ENCODE measurements at regions not wholly inside any gene's neighbourhood (a gene's known extent, or its start where the extent isn't known, plus 50 kb on each side); places are given as distances from the start of the nearest gene placed in this dataset.

- H2AFZ ChIP-seq (ENCODE audit: low read depth, low read length), result no peak overlapping the region
- H3K4me3 ChIP-seq (ENCODE audit: insufficient read depth, low read depth, low read length), result no peak overlapping the region
- no peak overlapping the region for H3K4me3 Mint-ChIP-seq (ENCODE audit: unreplicated experiment)
- H3K4me1 Mint-ChIP-seq (ENCODE audit: low read depth, unreplicated experiment), result peaks cover 11% of the 10 kb centered on the region
- FAIRE-seq (no peak), DNase-seq (ENCODE audit: low read depth) (no peak)
- no peak overlapping the region for H3K27ac ChIP-seq (ENCODE audit: low read depth, low read length)
- no peak overlapping the region for H3K27ac Mint-ChIP-seq (ENCODE audit: unreplicated experiment)
- no peak for TF ChIP-seq CTCF (IDR thresholded peaks at IDR 0.05; ENCODE audit: insufficient read depth, low read depth, low read length)
- TF ChIP-seq EZH2 (IDR thresholded peaks at IDR 0.05; ENCODE audit: insufficient read depth, low read length), result no peak
- no peaks in the 10 kb centered on the region for H3K9me3 Mint-ChIP-seq (ENCODE audit: unreplicated experiment)
- H3K79me2 ChIP-seq (ENCODE audit: insufficient read depth, low read length), result no peaks in the 10 kb centered on the region
- no peaks in the 10 kb centered on the region for H4K20me1 ChIP-seq (ENCODE audit: insufficient read depth, low read length)
- peaks cover 5% of the 10 kb centered on the region for H3K9me3 ChIP-seq (ENCODE audit: insufficient read depth, low read depth, low read length)
- H3K36me3 Mint-ChIP-seq (ENCODE audit: low read depth, unreplicated experiment), result no peaks in the 10 kb centered on the region
- H3K27me3 Mint-ChIP-seq (ENCODE audit: low read depth, unreplicated experiment), result no peaks in the 10 kb centered on the region
- no peaks in the 10 kb centered on the region for H3K27me3 ChIP-seq (ENCODE audit: insufficient read depth, low read length)
- H3K9ac ChIP-seq (ENCODE audit: low read length), result no peak overlapping the region
- no peak overlapping the region for H3K4me2 ChIP-seq (ENCODE audit: low read length)
- no peaks in the 10 kb centered on the region for H3K36me3 ChIP-seq (ENCODE audit: insufficient read depth, low read length)
- no peaks in the 10 kb centered on the region for H3K4me1 ChIP-seq (ENCODE audit: insufficient read depth, low read length)
Measured at GRCh38 chr13:22455036-22455435, 725.7 kb upstream of the SGCG start.

- no peak overlapping the region for H2AFZ ChIP-seq (ENCODE audit: low read depth, low read length)
- no peak overlapping the region for H3K4me2 ChIP-seq (ENCODE audit: low read length)
- no peaks in the 10 kb centered on the region for H3K36me3 Mint-ChIP-seq (ENCODE audit: low read depth, unreplicated experiment)
- no peak for FAIRE-seq
- no peak overlapping the region for H3K27ac Mint-ChIP-seq (ENCODE audit: unreplicated experiment)
- DNase-seq (ENCODE audit: low read depth), result no peak
- no peak overlapping the region for H3K9ac ChIP-seq (ENCODE audit: low read length)
- H3K27me3 ChIP-seq (ENCODE audit: insufficient read depth, low read length), result no peaks in the 10 kb centered on the region
- H3K36me3 ChIP-seq (ENCODE audit: insufficient read depth, low read length), result no peaks in the 10 kb centered on the region
- H3K27me3 Mint-ChIP-seq (ENCODE audit: low read depth, unreplicated experiment), result no peaks in the 10 kb centered on the region
- H3K4me3 ChIP-seq (ENCODE audit: insufficient read depth, low read depth, low read length), result no peak overlapping the region
- H3K4me3 Mint-ChIP-seq (ENCODE audit: unreplicated experiment), result no peak overlapping the region
- H4K20me1 ChIP-seq (ENCODE audit: insufficient read depth, low read length), result no peaks in the 10 kb centered on the region
- no peaks in the 10 kb centered on the region for H3K79me2 ChIP-seq (ENCODE audit: insufficient read depth, low read length)
- peaks cover 5% of the 10 kb centered on the region for H3K4me1 Mint-ChIP-seq (ENCODE audit: low read depth, unreplicated experiment)
- H3K27ac ChIP-seq (ENCODE audit: low read depth, low read length), result no peak overlapping the region
- H3K9me3 ChIP-seq (ENCODE audit: insufficient read depth, low read depth, low read length), result peaks cover 6% of the 10 kb centered on the region
- no peaks in the 10 kb centered on the region for H3K9me3 Mint-ChIP-seq (ENCODE audit: unreplicated experiment)
- no peak for TF ChIP-seq CTCF (IDR thresholded peaks at IDR 0.05; ENCODE audit: insufficient read depth, low read depth, low read length)
- no peak for TF ChIP-seq EZH2 (IDR thresholded peaks at IDR 0.05; ENCODE audit: insufficient read depth, low read length)
- no peaks in the 10 kb centered on the region for H3K4me1 ChIP-seq (ENCODE audit: insufficient read depth, low read length)
Measured at GRCh38 chr13:22461854-22462490, 718.8 kb upstream of the SGCG start.

- DNase-seq (ENCODE audit: low read depth) (no peak), FAIRE-seq (no peak)
- Histone ChIP-seq H3K79me2 (ENCODE audit: insufficient read depth, low read length) (no peaks in the 10 kb centered on the region), H3K4me1 (ENCODE audit: insufficient read depth, low read length) (no peaks in the 10 kb centered on the region), H3K4me2 (ENCODE audit: low read length) (no peak overlapping the region), H3K4me3 (ENCODE audit: insufficient read depth, low read depth, low read length) (no peak overlapping the region), H3K27ac (ENCODE audit: low read depth, low read length) (no peak overlapping the region), H3K36me3 (ENCODE audit: insufficient read depth, low read length) (no peaks in the 10 kb centered on the region), H3K9ac (ENCODE audit: low read length) (no peak overlapping the region), H4K20me1 (ENCODE audit: insufficient read depth, low read length) (no peaks in the 10 kb centered on the region), H3K9me3 (ENCODE audit: insufficient read depth, low read depth, low read length) (peaks cover 6% of the 10 kb centered on the region), H2AFZ (ENCODE audit: low read depth, low read length) (no peak overlapping the region), H3K27me3 (ENCODE audit: insufficient read depth, low read length) (no peaks in the 10 kb centered on the region)
- no peak overlapping the region for H3K27ac Mint-ChIP-seq (ENCODE audit: unreplicated experiment)
- no peaks in the 10 kb centered on the region for H3K36me3 Mint-ChIP-seq (ENCODE audit: low read depth, unreplicated experiment)
- H3K9me3 Mint-ChIP-seq (ENCODE audit: unreplicated experiment), result peaks cover 3% of the 10 kb centered on the region
- no peak overlapping the region for H3K4me3 Mint-ChIP-seq (ENCODE audit: unreplicated experiment)
- peaks cover 5% of the 10 kb centered on the region for H3K4me1 Mint-ChIP-seq (ENCODE audit: low read depth, unreplicated experiment)
- TF ChIP-seq EZH2 (IDR thresholded peaks at IDR 0.05; ENCODE audit: insufficient read depth, low read length) (no peak), CTCF (IDR thresholded peaks at IDR 0.05; ENCODE audit: insufficient read depth, low read depth, low read length) (no peak)
- no peaks in the 10 kb centered on the region for H3K27me3 Mint-ChIP-seq (ENCODE audit: low read depth, unreplicated experiment)
Measured at GRCh38 chr13:22463089-22463488, 717.7 kb upstream of the SGCG start.
